IMR-90 (cell line): ENCODE measurements at regions not wholly inside any gene's neighbourhood (a gene's known extent, or its start where the extent isn't known, plus 50 kb on each side); places are given as distances from the start of the nearest gene placed in this dataset.

Experiments
- ATAC-seq: fragments of 200-7000 bp; cut with Tn5 transposase; 2 replicates; pipeline ENCODE4 v1.9.1; 2020; ENCODE audit warnings: low read depth, mild to moderate bottlenecking, moderate library complexity
- BruUV-seq: library from RNA; stranded (reverse); fragments of 400-500 nt; replicated peaks from 2 replicates; lab custom pipeline; 2021; lab: Mats Ljungman, UMichigan
- CTCF ChIA-PET: fragments of 300-600 bp; formaldehyde crosslinking; extraction: SDS; loops from one replicate; lab custom pipeline; 2021; ENCODE audit warnings: antibody characterized with exemption; lab: Yijun Ruan, JAX
- POLR2A ChIA-PET: fragments of 300-600 bp; sonication (Branson Sonifier 250); formaldehyde crosslinking; loops from one replicate; lab custom pipeline; 2022; ENCODE audit warnings: antibody characterized with exemption; ENCODE audit not compliant: unreplicated experiment; lab: Charles Lee
- DNase-seq: peaks from one replicate; pipeline ENCODE4 v3.0.0; 2013
- H2AFZ ChIP-seq: replicated peaks from 2 replicates; pipeline ENCODE3; 2013; ENCODE audit warnings: low read length, mild to moderate bottlenecking; ENCODE audit not compliant: poor library complexity
- H2AK5ac ChIP-seq: 2 replicates; pipeline ENCODE4 v1.6.1; 2013; ENCODE audit warnings: low read depth, low read length, inconsistent platforms
- H2AK9ac ChIP-seq: replicated peaks from 2 replicates; pipeline ENCODE3; 2013; ENCODE audit warnings: mild to moderate bottlenecking, low read depth, low read length, moderate library complexity; ENCODE audit not compliant: poor library complexity
- H2BK120ac ChIP-seq: 2 replicates; pipeline ENCODE4 v1.6.1; 2013; ENCODE audit warnings: low read depth, low read length, inconsistent platforms
- H2BK15ac ChIP-seq: 3 replicates; pipeline ENCODE4 v1.6.1; 2013; ENCODE audit warnings: low read depth, low read length, inconsistent platforms
- H2BK20ac ChIP-seq: 2 replicates; pipeline ENCODE4 v1.6.1; 2013; ENCODE audit warnings: low read depth, mild to moderate bottlenecking, inconsistent platforms, low read length, moderate library complexity
- H2BK5ac ChIP-seq: 2 replicates; pipeline ENCODE4 v1.6.1; 2013; ENCODE audit warnings: mild to moderate bottlenecking, low read depth, low read length, inconsistent platforms; ENCODE audit not compliant: poor library complexity, severe bottlenecking
- H3K14ac ChIP-seq: replicated peaks from 2 replicates; pipeline ENCODE4 v1.6.1; 2013; ENCODE audit warnings: low read depth, low read length, inconsistent platforms
- H3K18ac ChIP-seq: 2 replicates; pipeline ENCODE4 v1.6.1; 2013; ENCODE audit warnings: low read depth, low read length, control low read depth
- H3K23ac ChIP-seq: 2 replicates; pipeline ENCODE4 v1.6.1; 2013; ENCODE audit warnings: low read depth, low read length, inconsistent platforms
- H3K27ac ChIP-seq: 2 replicates; pipeline ENCODE4 v1.5.1; 2013; ENCODE audit warnings: mild to moderate bottlenecking, control low read depth, low read length; ENCODE audit not compliant: insufficient read depth
- H3K27me3 ChIP-seq: 2 replicates; pipeline ENCODE4 v1.6.1; 2013; ENCODE audit warnings: low read length; ENCODE audit not compliant: control insufficient read depth, insufficient read depth
- H3K36me3 ChIP-seq: 2 replicates; pipeline ENCODE4 v1.6.1; 2013; ENCODE audit warnings: low read length, mixed read lengths; ENCODE audit not compliant: control insufficient read depth, insufficient read depth
- H3K4ac ChIP-seq: 2 replicates; pipeline ENCODE4 v1.6.1; 2013; ENCODE audit warnings: low read depth, low read length, inconsistent platforms
- H3K4me1 ChIP-seq: 2 replicates; pipeline ENCODE4 v1.6.1; 2013; ENCODE audit warnings: low read length, mixed read lengths; ENCODE audit not compliant: control insufficient read depth, insufficient read depth
- H3K4me2 ChIP-seq: 2 replicates; pipeline ENCODE4 v1.6.1; 2013; ENCODE audit warnings: low read depth, mild to moderate bottlenecking, control low read depth, low read length, moderate library complexity
- H3K4me3 ChIP-seq: 2 replicates; pipeline ENCODE4 v1.5.1; 2013; ENCODE audit warnings: low read depth, mild to moderate bottlenecking, control low read depth, low read length, moderate library complexity; ENCODE audit not compliant: insufficient read depth
- H3K56ac ChIP-seq: 2 replicates; pipeline ENCODE4 v1.6.1; 2013; ENCODE audit warnings: low read length, inconsistent platforms; ENCODE audit not compliant: insufficient read depth; ENCODE audit errors: extremely low read depth
- H3K79me1 ChIP-seq, 2 experiments: 2 replicates each; pipeline ENCODE4 v1.6.1; 2013; ENCODE audit warnings: low read length in 2 of 2, inconsistent platforms in 1 of 2, low read depth in 1 of 2
- H3K9ac ChIP-seq: 2 replicates; pipeline ENCODE4 v1.6.1; 2013; ENCODE audit warnings: low read depth, low read length, control low read depth
- H3K9me1 ChIP-seq: 2 replicates; pipeline ENCODE4 v1.6.1; 2013; ENCODE audit warnings: low read length, inconsistent platforms; ENCODE audit not compliant: insufficient read depth
- H3K9me3 ChIP-seq: 2 replicates; pipeline ENCODE4 v1.6.1; 2013; ENCODE audit warnings: low read length; ENCODE audit not compliant: control insufficient read depth, insufficient read depth
- H4K20me1 ChIP-seq: 2 replicates; pipeline ENCODE4 v1.6.1; 2013; ENCODE audit warnings: low read length, inconsistent platforms; ENCODE audit not compliant: insufficient read depth
- H4K5ac ChIP-seq: 2 replicates; pipeline ENCODE4 v1.6.1; 2013; ENCODE audit warnings: mild to moderate bottlenecking, low read depth, low read length, control low read depth
- H4K8ac ChIP-seq, 2 experiments: 2 replicates each; pipeline ENCODE4 v1.6.1; 2013; ENCODE audit warnings: low read depth in 2 of 2, low read length in 2 of 2, control low read depth in 1 of 2, inconsistent platforms in 1 of 2
- H4K91ac ChIP-seq: 2 replicates; pipeline ENCODE4 v1.6.1; 2013; ENCODE audit warnings: low read depth, low read length, inconsistent platforms; ENCODE audit not compliant: insufficient read depth
- BHLHE40 ChIP-seq: fragments of 150-350 bp; IDR thresholded peaks from 2 replicates; pipeline ENCODE4 v1.6.1; 2016; ENCODE audit warnings: mild to moderate bottlenecking, low read depth, low read length
- CEBPB ChIP-seq: IDR thresholded peaks from 2 replicates; pipeline ENCODE4 v1.6.1; 2012; ENCODE audit warnings: low read depth, low read length, improper control_type of control experiment
- CHD1 ChIP-seq: IDR thresholded peaks from 2 replicates; pipeline ENCODE4 v1.6.1; 2012; ENCODE audit warnings: low read depth, low read length, improper control_type of control experiment
- ELK1 ChIP-seq: fragments of 150-350 bp; IDR thresholded peaks from 2 replicates; pipeline ENCODE4 v1.6.1; 2016; ENCODE audit warnings: low read depth, mild to moderate bottlenecking, low read length, moderate library complexity, borderline replicate concordance
- FOS ChIP-seq: fragments of 150-350 bp; IDR thresholded peaks from 2 replicates; pipeline ENCODE4 v1.6.1; 2016; ENCODE audit warnings: low read depth, low read length
- MAFK ChIP-seq: IDR thresholded peaks from 2 replicates; pipeline ENCODE4 v1.6.1; 2012; ENCODE audit warnings: low read depth, low read length, improper control_type of control experiment
- RAD21 ChIP-seq: IDR thresholded peaks from 2 replicates; pipeline ENCODE4 v1.6.1; 2012; ENCODE audit warnings: low read length, improper control_type of control experiment
- RCOR1 ChIP-seq: IDR thresholded peaks from 2 replicates; pipeline ENCODE4 v1.6.1; 2012; ENCODE audit warnings: mild to moderate bottlenecking, low read length, improper control_type of control experiment; ENCODE audit not compliant: insufficient replicate concordance
- RFX5 ChIP-seq: IDR thresholded peaks from 2 replicates; pipeline ENCODE4 v1.8.0; 2012; ENCODE audit warnings: low read depth, mild to moderate bottlenecking, low read length, moderate library complexity
- WGBS, 2 experiments: methylation state at CpG; one replicate each; pipeline versions ENCODE4 v1.1.5 to v1.1.7; 2013; ENCODE audit warnings: missing lambda C conversion rate in 2 of 2; ENCODE audit not compliant: insufficient read length in 1 of 2; ENCODE audit errors: extremely low coverage in 2 of 2; 5-methylcytosine and 5-hydroxymethylcytosine counted together
- dilution Hi-C: fragments of 300-500 bp; cut with HindIII; formaldehyde crosslinking; loops from one replicate; pipeline ENCODE4 v1.14.3; 2018; ENCODE audit warnings: low sequenced_read_pairs; ENCODE audit not compliant: unreplicated experiment
- in situ Hi-C: fragments of 300-500 bp; cut with MboI; formaldehyde crosslinking; loops from 3 replicates; pipeline ENCODE4 v1.14.3; 2019; ENCODE audit warnings: low sequenced_read_pairs, inconsistent platforms, mixed read lengths
- intact Hi-C: fragments of 100-400 bp; cut with micrococcal nuclease; formaldehyde crosslinking; loops from 2 replicates; pipeline ENCODE4 v1.10.0; 2022

GRCh38 chr2:226121046-226121738 is 678.4 kb downstream of the IRS1 start (continued):
- no peak for TF ChIP-seq CHD1

- H2AK5ac ChIP-seq = peak overlapping the region; percentile 79
- peak overlapping the region; percentile 76 for H3K9ac ChIP-seq
- H2BK15ac ChIP-seq = peak overlapping the region; percentile 72; the same call in 2 of the 3 replicates
- no CpG with 5 or more reads among the region's 10 CpGs for WGBS, 2 experiments
- no TSS peak for BruUV-seq
- H3K14ac ChIP-seq = peak overlapping the region; percentile 94
- peak overlapping the region; percentile 98 for H3K56ac ChIP-seq
- H2AFZ ChIP-seq = peak overlapping the region; percentile 85
- peak overlapping the region; percentile 92 for H3K27ac ChIP-seq
- H2BK5ac ChIP-seq = peak overlapping the region; percentile 93
- H4K91ac ChIP-seq = peak overlapping the region; percentile 95
- peaks cover 0 to 4% of the 10 kb centered on the region in 2 experiments; a peak in 2 of 4 replicates for H3K79me1 ChIP-seq
- H4K8ac ChIP-seq = peak overlapping the region; percentile 51 to 98
- in situ Hi-C loops = loop anchor here (5.0 kb wide), 1 partner anchor 679 kb away; the partner anchor contains the start of gene IRS1
- dilution Hi-C loops = no loop called here
- peak overlapping the region; percentile 77 for H4K5ac ChIP-seq
- peak overlapping the region; percentile 100 for H2BK120ac ChIP-seq
- peak overlapping the region; percentile 99 for H3K4ac ChIP-seq
- ChIA-PET CTCF (interaction anchor here (0.6 to 1.2 kb wide), 3 partner anchors 309 to 684 kb away, joined by 3 read pairs; no protein-coding TSS in a partner anchor), POLR2A (interaction anchor here (0.6 to 1.1 kb wide), 3 partner anchors 66 to 633 kb away, joined by 3 to 4 read pairs (median 3); no protein-coding TSS in a partner anchor)
- TF ChIP-seq RFX5 (no peak), RAD21 (no peak; the same call in 1 of the 2 replicates), ELK1 (no peak), CEBPB (peak; percentile 100), FOS (peak; percentile 88), BHLHE40 (peak; percentile 86), RCOR1 (peak; percentile 73), MAFK (peak; percentile 97)
- H2BK20ac ChIP-seq = peak overlapping the region; percentile 99
- intact Hi-C loops = loop anchor here (1.0 to 5.0 kb wide), 9 partner anchors 36 to 544 kb away; no protein-coding TSS in a partner anchor
- H3K4me2 ChIP-seq = peak overlapping the region; percentile 53
- H3K9me3 ChIP-seq = no peaks in the 10 kb centered on the region
- no peaks in the 10 kb centered on the region for H3K27me3 ChIP-seq
- no peaks in the 10 kb centered on the region for H3K36me3 ChIP-seq
- DNase-seq (peak; percentile 91), ATAC-seq (peak; percentile 42)
- H2AK9ac ChIP-seq = peak overlapping the region; percentile 96
- peaks cover 8% of the 10 kb centered on the region for H3K4me1 ChIP-seq
- H3K23ac ChIP-seq = peak overlapping the region; percentile 100
- H4K20me1 ChIP-seq = no peaks in the 10 kb centered on the region
- peak overlapping the region; percentile 69 for H3K18ac ChIP-seq
- H3K9me1 ChIP-seq = peaks cover 4% of the 10 kb centered on the region
- H3K4me3 ChIP-seq = peak overlapping the region; percentile 6; the same call in 1 of the 2 replicates
Observed at GRCh38 chr2:226118471-226119429, 680.9 kb downstream of the IRS1 start.
